ENCODE measurements at regions not wholly inside any gene's neighbourhood (a gene's known extent, or its start where the extent isn't known, plus 50 kb on each side); places are given as distances from the start of the nearest gene placed in this dataset.

GRCh38 chr1:238647877-238648276 is 738.5 kb upstream of the CHRM3 start:
- Histone ChIP-seq H3K9me3 (ENCODE audit: control insufficient read depth, insufficient read depth, low read depth, low read length) (no peaks in the 10 kb centered on the region), H3K4me3 (ENCODE audit: low read depth, low read length) (no peak overlapping the region), H3K36me3 (ENCODE audit: control insufficient read depth in 2 of 2, insufficient read depth in 1 of 2, low read length in 2 of 2) (no peaks in the 10 kb centered on the region), H3K27ac (ENCODE audit: extremely low read depth, low read depth, low read length) (no peak overlapping the region), H3K4me1 (ENCODE audit: control insufficient read depth, insufficient read depth, low read length) (no peaks in the 10 kb centered on the region)
- CTCF ChIA-PET = no interaction called here
- TF ChIP-seq ZNF449 (tag by site-specific recombination; IDR thresholded peaks at IDR 0.05) (no peak), ZBTB21 (tag by site-specific recombination; IDR thresholded peaks at IDR 0.05) (no peak), ZNF768 (tag by site-specific recombination; IDR thresholded peaks at IDR 0.05) (no peak), ZNF341 (tag by site-specific recombination; IDR thresholded peaks at IDR 0.05; ENCODE audit: low read depth) (no peak), HOXC10 (CRISPR knock-in tag; IDR thresholded peaks at IDR 0.05) (no peak)
- POLR2A ChIA-PET = no interaction called here

GRCh38 chr1:238642231-238642630 is 744.1 kb upstream of the CHRM3 start:
- POLR2A ChIA-PET = no interaction called here
- CTCF ChIA-PET = no interaction called here
- Histone ChIP-seq H3K36me3 (ENCODE audit: control insufficient read depth in 2 of 2, insufficient read depth in 1 of 2, low read length in 2 of 2) (no peaks in the 10 kb centered on the region), H3K9me3 (ENCODE audit: control insufficient read depth, insufficient read depth, low read depth, low read length) (no peaks in the 10 kb centered on the region), H3K4me3 (ENCODE audit: low read depth, low read length) (no peak overlapping the region), H3K27ac (ENCODE audit: extremely low read depth, low read depth, low read length) (no peak overlapping the region), H3K4me1 (ENCODE audit: control insufficient read depth, insufficient read depth, low read length) (no peaks in the 10 kb centered on the region)
- TF ChIP-seq ZBTB49 (tag by site-specific recombination; IDR thresholded peaks at IDR 0.05; ENCODE audit: low read depth) (no peak), ZNF561 (tag by site-specific recombination; IDR thresholded peaks at IDR 0.05; ENCODE audit: borderline replicate concordance) (no peak), ZNF24 (tag by site-specific recombination; IDR thresholded peaks at IDR 0.05) (no peak), ZBTB8A (tag by site-specific recombination; IDR thresholded peaks at IDR 0.05) (no peak), ZNF776 (tag by site-specific recombination; IDR thresholded peaks at IDR 0.05; ENCODE audit: borderline replicate concordance) (no peak)

- ChIA-PET POLR2A (no interaction called here), CTCF (no interaction called here)
- no peak overlapping the region for H3K4me3 ChIP-seq (ENCODE audit: low read depth, low read length)
- no peaks in the 10 kb centered on the region for H3K36me3 ChIP-seq (ENCODE audit: control insufficient read depth in 2 of 2, insufficient read depth in 1 of 2, low read length in 2 of 2)
- no peaks in the 10 kb centered on the region for H3K4me1 ChIP-seq (ENCODE audit: control insufficient read depth, insufficient read depth, low read length)
- TF ChIP-seq ZNF623 (tag by site-specific recombination; IDR thresholded peaks at IDR 0.05) (no peak), ZNF701 (tag by site-specific recombination; IDR thresholded peaks at IDR 0.05) (no peak), KLF7 (tag by site-specific recombination; IDR thresholded peaks at IDR 0.05; ENCODE audit: borderline replicate concordance) (no peak), ZSCAN30 (tag by site-specific recombination; IDR thresholded peaks at IDR 0.05) (no peak), PRDM2 (tag by site-specific recombination; IDR thresholded peaks at IDR 0.05; ENCODE audit: borderline replicate concordance) (no peak), WT1 (tag by site-specific recombination; IDR thresholded peaks at IDR 0.05) (no peak), ZNF449 (tag by site-specific recombination; IDR thresholded peaks at IDR 0.05) (no peak), ZNF112 (tag by site-specific recombination; IDR thresholded peaks at IDR 0.05) (no peak), ZNF747 (tag by site-specific recombination; IDR thresholded peaks at IDR 0.05) (no peak)
- no peaks in the 10 kb centered on the region for H3K9me3 ChIP-seq (ENCODE audit: control insufficient read depth, insufficient read depth, low read depth, low read length)
- H3K27ac ChIP-seq (ENCODE audit: extremely low read depth, low read depth, low read length) = no peak overlapping the region
Observed at GRCh38 chr1:238639861-238640260, 746.5 kb upstream of the CHRM3 start.
